Hindlimb muscle (tissue), 1 donor: ENCODE measurements at regions not wholly inside any gene's neighbourhood (a gene's known extent, or its start where the extent isn't known, plus 50 kb on each side); places are given as distances from the start of the nearest gene placed in this dataset.
"Not testable (repeated sequence)": the region's sequence is repeated elsewhere in the genome, so short reads cannot be mapped to it uniquely, and the experiment has no call there.

Experiments
- DNase-seq: peaks from one replicate; pipeline ENCODE4 v3.0.0-alpha.2; 2013

- DNase-seq, result no peak
Observed at GRCh38 chr4:45064741-45065140, 338.4 kb upstream of the GNPDA2 start.

DNA sequence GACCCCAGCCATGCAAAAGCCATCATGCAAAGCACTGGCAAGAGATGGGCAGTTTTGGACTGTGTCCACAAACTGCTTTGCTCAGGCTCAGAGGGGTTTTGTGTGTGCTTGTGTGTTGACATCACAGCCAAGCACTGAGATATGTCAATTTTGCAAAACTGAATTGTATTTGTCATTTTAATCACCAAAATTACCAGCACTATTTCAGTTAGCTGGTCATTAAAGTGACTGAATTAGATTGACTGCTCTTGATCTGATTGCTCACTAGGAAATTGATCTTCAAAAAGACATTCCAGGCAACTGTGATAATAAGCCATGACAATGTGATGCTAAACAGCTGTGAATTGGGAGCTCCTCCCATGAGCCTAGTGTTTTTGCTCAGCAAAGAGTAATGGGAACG, 337.3 kb upstream of the GNPDA2 start:
- DNase-seq, result peak; percentile 11

DNA sequence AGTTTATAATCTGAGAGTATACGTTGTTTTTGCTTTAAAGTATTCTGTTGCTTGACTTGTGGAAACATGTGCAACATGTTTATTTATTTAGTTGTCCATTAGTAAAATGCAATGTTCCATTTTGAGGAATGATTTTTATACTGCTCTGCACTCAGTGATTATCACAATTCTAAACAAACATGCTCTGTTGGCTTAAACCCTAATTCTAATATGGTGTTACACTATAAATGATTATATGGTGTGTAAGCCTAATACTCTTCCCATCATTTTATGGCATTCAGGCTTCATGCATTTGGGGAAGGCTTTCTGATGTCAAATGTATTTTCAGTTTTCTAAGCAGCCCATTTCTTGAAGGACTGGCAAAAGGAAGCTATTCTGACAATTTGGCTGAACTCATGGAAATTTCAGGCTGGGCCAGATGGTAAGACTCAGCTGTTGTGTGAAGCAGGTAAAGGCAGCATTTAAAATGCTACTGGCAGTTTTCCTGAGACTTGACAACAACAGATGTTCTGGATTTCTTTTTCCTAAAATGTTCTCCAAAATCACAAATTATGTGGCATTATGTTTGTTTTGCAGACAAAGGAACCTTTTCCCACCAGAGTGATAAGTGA, 336.7 kb upstream of the GNPDA2 start:
- DNase-seq, result peak; percentile 48

GRCh38 chr4:45043911-45044310, 317.6 kb upstream of the GNPDA2 start:
- DNase-seq, result no peak

DNA sequence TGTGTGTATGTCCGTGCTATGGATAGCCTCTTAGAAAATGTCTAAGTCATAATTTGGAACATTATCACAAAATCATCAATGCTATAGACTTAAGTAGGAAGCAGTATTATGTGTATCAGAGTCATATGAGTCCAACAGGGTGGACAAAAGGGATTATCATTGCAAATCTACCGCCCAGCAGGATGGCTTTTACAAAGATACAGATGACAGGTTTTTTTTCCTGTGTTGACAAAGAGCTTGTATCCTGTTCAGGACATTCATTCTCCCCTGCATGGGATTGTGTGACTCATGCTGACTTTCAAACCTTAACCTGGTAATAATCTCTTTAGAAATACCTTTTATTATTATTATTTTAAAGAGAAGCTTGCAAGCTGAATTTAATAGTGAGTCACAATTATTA, 310.3 kb upstream of the GNPDA2 start:
- no peak for DNase-seq

GRCh38 chr4:45033676-45034419, 307.5 kb upstream of the GNPDA2 start:
- no peak for DNase-seq

GRCh38 chr4:45030059-45030458, 303.7 kb upstream of the GNPDA2 start:
- DNase-seq, result no peak

- no peak for DNase-seq
Observed at GRCh38 chr4:45007508-45007907, 281.2 kb upstream of the GNPDA2 start.

GRCh38 chr4:45006078-45006477, 279.7 kb upstream of the GNPDA2 start:
- DNase-seq, result no peak

- no peak for DNase-seq
Observed at GRCh38 chr4:45004847-45005565, 278.6 kb upstream of the GNPDA2 start.

DNA sequence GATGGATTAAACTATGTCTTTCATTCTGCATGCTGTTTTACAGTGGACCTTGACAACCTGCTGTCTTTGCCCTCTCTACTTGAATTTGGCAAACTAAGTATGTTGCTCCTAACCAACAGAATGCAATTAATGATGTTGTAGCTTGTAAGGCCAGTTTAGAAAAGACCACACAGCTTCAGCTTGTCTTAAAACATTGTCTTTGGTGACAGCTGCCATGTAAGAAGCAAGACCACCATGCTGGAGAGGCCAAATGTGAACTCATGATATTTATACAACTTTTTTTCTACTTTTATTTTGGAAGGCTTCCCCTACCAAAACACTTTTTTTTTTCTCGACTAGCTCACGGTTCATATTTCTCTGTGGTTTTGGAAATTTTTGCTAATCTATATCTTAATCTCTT, 278.0 kb upstream of the GNPDA2 start:
- no peak for DNase-seq

GRCh38 chr4:44996276-44996845, 270.0 kb upstream of the GNPDA2 start:
- no peak for DNase-seq

DNA sequence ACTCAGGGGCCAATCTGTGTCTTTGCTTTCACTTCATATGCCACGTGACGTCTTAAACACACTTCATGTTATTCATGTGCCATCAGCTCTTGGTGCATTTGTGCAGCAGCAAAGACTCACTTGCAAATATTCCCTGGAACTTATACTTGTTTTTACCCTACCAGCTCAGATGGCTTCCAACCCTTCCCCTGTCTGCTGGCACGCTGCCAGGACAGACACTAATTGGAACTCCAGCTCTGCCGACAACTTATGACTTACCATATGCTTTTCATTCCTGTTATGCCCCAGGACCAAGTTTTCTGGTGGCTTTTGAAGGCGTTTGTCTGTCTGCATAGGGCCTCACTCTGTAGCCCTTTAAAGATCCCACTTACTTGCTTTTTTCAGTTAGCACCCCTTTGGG, 261.7 kb upstream of the GNPDA2 start:
- DNase-seq, result no peak

GRCh38 chr4:44985938-44986337, 259.6 kb upstream of the GNPDA2 start:
- no peak for DNase-seq

- DNase-seq, result no peak
Observed at GRCh38 chr4:44985152-44985551, 258.8 kb upstream of the GNPDA2 start.

DNA sequence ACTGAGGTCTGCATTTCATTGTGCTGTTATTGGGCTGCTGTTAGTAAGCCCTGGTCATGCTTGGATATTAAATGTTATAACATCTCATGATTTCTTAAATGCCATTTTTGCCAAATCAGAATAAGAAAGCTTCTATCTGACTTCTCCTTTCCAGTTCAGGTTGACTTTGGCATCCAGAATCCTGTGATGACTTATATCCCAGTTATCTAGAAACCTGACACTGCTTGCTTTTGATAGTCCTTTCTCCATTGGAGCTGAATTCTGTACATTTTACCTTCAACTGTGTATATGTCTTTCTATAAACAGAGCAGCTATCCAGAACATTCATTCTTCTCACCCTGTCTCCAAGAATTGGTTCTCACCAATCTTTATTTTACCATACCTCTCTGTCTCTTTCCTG, 257.7 kb upstream of the GNPDA2 start:
- DNase-seq, result no peak

- DNase-seq, result no peak
Observed at GRCh38 chr4:44983083-44983482, 256.7 kb upstream of the GNPDA2 start.

DNA sequence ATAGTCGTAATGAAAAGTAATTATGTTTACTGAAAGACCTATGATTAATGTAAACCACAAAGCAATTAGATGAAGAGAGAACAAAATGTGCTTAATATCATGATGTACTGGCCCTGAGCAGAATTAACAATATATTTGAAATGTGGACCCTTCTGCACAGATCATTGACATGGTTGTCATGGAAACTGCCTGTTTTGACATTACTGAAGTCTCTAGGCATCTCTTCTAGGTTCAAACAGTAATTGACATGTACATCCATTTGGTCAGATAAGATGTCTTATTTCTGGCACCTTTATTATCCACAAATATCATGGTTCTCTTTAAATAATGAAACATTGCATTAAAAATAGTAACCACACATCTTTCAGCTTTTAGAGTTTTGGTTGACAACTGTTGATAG, 251.7 kb upstream of the GNPDA2 start:
- DNase-seq, result no peak

- no peak for DNase-seq
Observed at GRCh38 chr4:44965435-44966095, 239.2 kb upstream of the GNPDA2 start.

DNA sequence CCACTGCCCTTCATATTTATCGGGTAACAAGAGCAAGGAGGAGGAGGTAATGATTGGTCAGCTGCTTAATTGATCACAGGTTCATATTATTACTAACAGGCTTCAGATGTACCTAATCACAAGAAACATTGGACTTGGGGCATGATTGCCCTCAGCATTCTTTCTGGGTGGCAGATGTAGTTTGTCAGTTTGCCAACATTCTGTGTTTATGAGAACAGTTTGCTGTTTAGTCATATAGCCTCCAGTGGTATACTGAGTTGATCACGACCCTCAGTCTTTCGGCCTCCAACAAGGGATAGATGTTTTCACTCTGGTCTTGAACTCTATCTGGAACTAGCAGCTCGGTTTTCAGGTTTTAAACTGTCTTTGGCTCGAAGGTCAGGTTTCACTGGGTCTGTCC, 237.7 kb upstream of the GNPDA2 start:
- DNase-seq, result not testable (repeated sequence)

DNA sequence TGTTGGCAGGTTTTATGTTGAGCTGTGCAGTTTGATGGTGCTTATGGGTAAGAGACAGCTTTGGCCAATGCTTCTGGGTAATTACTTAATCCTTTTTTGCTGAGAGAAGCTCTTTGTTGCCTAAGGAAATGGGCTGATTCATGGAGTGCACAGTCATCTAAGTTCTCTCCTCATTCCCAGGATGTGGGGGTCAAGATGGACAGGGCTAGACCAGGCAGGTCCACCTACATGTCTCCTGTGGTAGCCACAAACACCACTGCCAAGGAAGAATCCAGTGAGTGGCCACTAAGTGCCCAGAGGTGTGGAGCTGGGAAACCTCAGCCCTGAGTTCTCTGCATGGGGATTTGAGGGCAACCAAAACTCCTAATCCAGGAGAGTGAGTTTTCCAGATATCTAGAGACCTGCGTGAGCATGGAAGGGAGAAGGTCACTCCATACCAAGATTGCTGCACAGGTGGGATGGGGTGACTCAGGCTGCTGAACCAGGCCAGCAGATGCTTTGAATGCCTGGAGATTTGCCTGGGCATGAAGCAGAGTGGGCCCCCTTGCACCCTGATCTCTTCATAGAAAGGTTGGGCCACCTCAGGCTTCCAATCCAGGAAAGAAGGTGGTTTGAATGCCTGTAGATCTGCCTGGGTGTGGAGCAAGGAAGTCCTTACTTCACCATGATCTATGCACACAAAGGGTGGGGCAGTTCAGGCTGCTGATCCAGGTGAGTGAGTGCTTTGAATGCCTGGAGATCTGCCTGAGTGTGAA, 234.8 kb upstream of the GNPDA2 start:
- no peak for DNase-seq

DNA sequence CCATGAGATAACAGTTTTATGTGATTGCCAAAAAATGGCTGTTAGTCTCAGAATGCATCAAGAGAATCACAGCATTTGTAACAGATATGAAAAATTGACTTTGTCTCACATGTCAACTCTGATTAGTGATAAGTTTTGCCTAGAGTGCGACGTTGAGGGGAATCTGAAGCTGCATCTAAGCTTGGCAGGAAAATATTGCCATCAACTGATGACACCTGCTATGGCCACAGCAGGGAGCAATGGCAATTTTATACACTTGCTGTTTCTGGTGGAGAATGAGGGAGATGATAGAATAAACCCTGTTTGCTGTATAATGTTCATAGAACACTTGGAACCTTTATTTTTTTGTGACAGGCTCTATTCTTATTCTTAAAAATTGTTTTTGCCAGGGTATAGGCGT, 205.4 kb upstream of the GNPDA2 start:
- no peak for DNase-seq
